SK-N-SH (cell line): ENCODE measurements at regions not wholly inside any gene's neighbourhood (a gene's known extent, or its start where the extent isn't known, plus 50 kb on each side); places are given as distances from the start of the nearest gene placed in this dataset.

Source experiments
- CTCF ChIA-PET: fragments of 300-600, 350-600 bp; formaldehyde crosslinking; extraction: SDS; loops from one replicate; lab custom pipeline; 2021; lab: Yijun Ruan, JAX
- POLR2A ChIA-PET: fragments of 350-600 bp; sonication (Branson Sonifier 250); formaldehyde crosslinking; extraction: SDS; loops from one replicate; lab custom pipeline; 2020; ENCODE audit warnings: antibody characterized with exemption, inconsistent platforms; lab: Yijun Ruan, JAX
- DNase-seq: peaks from one replicate; pipeline ENCODE4 v3.0.0; 2012
- H2AFZ ChIP-seq: fragments of 200-600 bp; sonication (generic); 2 replicates; pipeline ENCODE4 v1.8.1; 2016; ENCODE audit warnings: antibody characterized with exemption, mild to moderate bottlenecking, low read depth
- H3F3A ChIP-seq: fragments of 200-600 bp; sonication (generic); replicated peaks from 2 replicates; pipeline ENCODE3; 2016; ENCODE audit warnings: antibody characterized with exemption, mild to moderate bottlenecking; ENCODE audit not compliant: insufficient read depth
- H3K27ac ChIP-seq, 2 experiments: fragments of 200-500 bp in 1 of 2; fragments of 200-600 bp in 1 of 2; sonication (Bioruptor generic) in 1 of 2; sonication (generic), shearing (Covaris generic) in 1 of 2; 2 replicates each; pipeline versions ENCODE4 v1.5.1 to v1.6.1; 2014 to 2016; ENCODE audit warnings: low read depth in 2 of 2, inconsistent platforms in 1 of 2, low read length in 1 of 2, mild to moderate bottlenecking in 1 of 2, mixed read lengths in 1 of 2
- H3K27me3 ChIP-seq: fragments of 200-600 bp; sonication (generic), shearing (Covaris generic); 2 replicates; pipeline ENCODE4 v1.6.1; 2016; ENCODE audit warnings: mixed run types; ENCODE audit not compliant: insufficient read depth
- H3K36me3 ChIP-seq, 2 experiments: fragments of 200-500 bp in 1 of 2; fragments of 200-600 bp in 1 of 2; sonication (Bioruptor generic) in 1 of 2; sonication (generic) in 1 of 2; replicated peaks in 1 of 2; 2 replicates each; pipeline versions ENCODE3 to v1.5.1; 2014 to 2016; ENCODE audit warnings: low read length in 1 of 2, mild to moderate bottlenecking in 1 of 2; ENCODE audit not compliant: insufficient read depth in 2 of 2, control insufficient read depth in 1 of 2
- H3K4me1 ChIP-seq, 2 experiments: fragments of 200-500 bp in 1 of 2; fragments of 200-600 bp in 1 of 2; sonication (Bioruptor generic) in 1 of 2; sonication (generic), shearing (Covaris generic) in 1 of 2; 2 replicates each; pipeline versions ENCODE4 v1.5.1 to v1.6.1; 2014 to 2016; ENCODE audit warnings: low read depth in 1 of 2, low read length in 1 of 2, mixed run types in 1 of 2; ENCODE audit not compliant: insufficient read depth in 2 of 2, control insufficient read depth in 1 of 2
- H3K4me2 ChIP-seq: fragments of 200-600 bp; sonication (generic), shearing (Covaris generic); 2 replicates; pipeline ENCODE4 v1.6.1; 2017; ENCODE audit warnings: mixed run types
- H3K4me3 ChIP-seq, 2 experiments: fragments of 200-500 bp in 1 of 2; fragments of 200-600 bp in 1 of 2; sonication (Bioruptor generic) in 1 of 2; sonication (generic), shearing (Covaris generic) in 1 of 2; 2 replicates each; pipeline versions ENCODE4 v1.5.1 to v1.8.1; 2014 to 2016; ENCODE audit warnings: low read depth in 2 of 2, inconsistent platforms in 1 of 2, low read length in 1 of 2, mild to moderate bottlenecking in 1 of 2, mixed read lengths in 1 of 2, moderate library complexity in 1 of 2
- H3K79me2 ChIP-seq: fragments of 200-600 bp; sonication (generic); 2 replicates; pipeline ENCODE4 v1.8.1; 2017; ENCODE audit warnings: mild to moderate bottlenecking; ENCODE audit not compliant: insufficient read depth
- H3K9ac ChIP-seq: fragments of 200-600 bp; sonication (generic); 2 replicates; pipeline ENCODE4 v1.6.1; 2017; ENCODE audit warnings: mixed run types
- H3K9me2 ChIP-seq: fragments of 200-600 bp; sonication (generic); 2 replicates; pipeline ENCODE4 v1.6.1; 2017; ENCODE audit warnings: mixed run types
- H3K9me3 ChIP-seq: fragments of 200-600 bp; sonication (generic); 2 replicates; pipeline ENCODE4 v1.6.1; 2017; ENCODE audit warnings: mixed run types, mild to moderate bottlenecking, moderate library complexity
- H4K20me1 ChIP-seq: fragments of 200-600 bp; sonication (generic); 2 replicates; pipeline ENCODE4 v1.6.1; 2017; ENCODE audit warnings: mild to moderate bottlenecking, mixed run types; ENCODE audit not compliant: insufficient read depth
- CHD2 ChIP-seq: fragments of 150-350 bp; IDR thresholded peaks from 2 replicates; pipeline ENCODE4 v1.6.1; 2018; ENCODE audit warnings: low read length; ENCODE audit not compliant: partially characterized antibody
- ELF1 ChIP-seq: IDR thresholded peaks from 2 replicates; pipeline ENCODE4 v1.4.0; 2012
- EP300 ChIP-seq, 2 experiments: IDR thresholded peaks; 2 replicates each; pipeline versions ENCODE4 v1.4.0 to v1.6.1; 2012; ENCODE audit warnings: borderline replicate concordance in 1 of 2, low read depth in 1 of 2, low read length in 1 of 2
- FOSL2 ChIP-seq: IDR thresholded peaks from 2 replicates; pipeline ENCODE4 v1.4.0; 2012; ENCODE audit warnings: low read depth, mild to moderate bottlenecking, moderate library complexity, borderline replicate concordance
- FOXM1 ChIP-seq: IDR thresholded peaks from 2 replicates; pipeline ENCODE4 v1.4.0; 2012; ENCODE audit warnings: low read depth, mild to moderate bottlenecking
- JUND ChIP-seq: IDR thresholded peaks from 2 replicates; pipeline ENCODE4 v1.4.0; 2012
- MAX ChIP-seq: IDR thresholded peaks from 2 replicates; pipeline ENCODE4 v1.4.0; 2012; ENCODE audit warnings: low read depth
- MEF2A ChIP-seq: IDR thresholded peaks from 2 replicates; pipeline ENCODE4 v1.4.0; 2012; ENCODE audit warnings: low read depth, borderline replicate concordance
- NFIC ChIP-seq: IDR thresholded peaks from 2 replicates; pipeline ENCODE4 v1.4.0; 2012; ENCODE audit warnings: borderline replicate concordance
- NRF1 ChIP-seq: IDR thresholded peaks from 2 replicates; pipeline ENCODE4 v1.6.1; 2012; ENCODE audit warnings: low read depth, mild to moderate bottlenecking, low read length
- POLR2AphosphoS5 ChIP-seq: IDR thresholded peaks from 2 replicates; pipeline ENCODE4 v1.6.1; 2012; ENCODE audit warnings: low read depth, low read length
- RAD21 ChIP-seq: IDR thresholded peaks from 2 replicates; pipeline ENCODE4 v1.6.1; 2012; ENCODE audit warnings: mild to moderate bottlenecking, low read length
- RCOR1 ChIP-seq: fragments of 150-350 bp; IDR thresholded peaks from 2 replicates; pipeline ENCODE4 v1.6.1; 2017; ENCODE audit warnings: antibody characterized with exemption, low read length
- SIN3A ChIP-seq: IDR thresholded peaks from 2 replicates; pipeline ENCODE4 v1.6.1; 2012; ENCODE audit warnings: low read depth, mild to moderate bottlenecking, low read length, moderate library complexity, borderline replicate concordance
- TEAD4 ChIP-seq: IDR thresholded peaks from 2 replicates; pipeline ENCODE4 v1.4.0; 2012; ENCODE audit warnings: mild to moderate bottlenecking, borderline replicate concordance; ENCODE audit not compliant: insufficient read depth
- USF1 ChIP-seq: IDR thresholded peaks from 2 replicates; pipeline ENCODE4 v1.4.0; 2012; ENCODE audit warnings: low read depth, borderline replicate concordance
- USF2 ChIP-seq: fragments of 150-350 bp; IDR thresholded peaks from 2 replicates; pipeline ENCODE4 v1.6.1; 2017; ENCODE audit warnings: antibody characterized with exemption, low read length, low read depth, borderline replicate concordance
- ZBTB33 ChIP-seq: IDR thresholded peaks from 2 replicates; pipeline ENCODE4 v1.4.0; 2012; ENCODE audit warnings: low read depth, borderline replicate concordance
- WGBS: methylation state at CpG from one replicate; pipeline ENCODE4 v1.1.6; 2017; ENCODE audit warnings: low lambda C conversion rate; 5-methylcytosine and 5-hydroxymethylcytosine counted together

- H4K20me1 ChIP-seq: no peaks in the 10 kb centered on the region
- H3K79me2 ChIP-seq: no peaks in the 10 kb centered on the region; the same call in 1 of the 2 replicates
- CTCF ChIA-PET: no interaction called here
- DNase-seq: no peak
- H3F3A ChIP-seq: no peaks in the 10 kb centered on the region
- TF ChIP-seq JUND: no peak
- TF ChIP-seq NFIC: no peak
- TF ChIP-seq FOXM1: no peak
- TF ChIP-seq RCOR1: no peak
- no peak overlapping the region for H3K4me2 ChIP-seq
- H3K36me3 ChIP-seq: peaks cover 0 to 2% of the 10 kb centered on the region in 2 experiments
- no peak overlapping the region for H2AFZ ChIP-seq
- H3K4me1 ChIP-seq: no peaks in the 10 kb centered on the region
- no peak overlapping the region for H3K4me3 ChIP-seq
- H3K9me3 ChIP-seq: no peaks in the 10 kb centered on the region; the same call in 1 of the 2 replicates
- no peaks in the 10 kb centered on the region for H3K9me2 ChIP-seq
- 29% methylated on average over 3 of the region's 3 CpGs for WGBS
- POLR2A ChIA-PET: no interaction called here
- H3K27ac ChIP-seq: no peak overlapping the region
- no peaks in the 10 kb centered on the region for H3K27me3 ChIP-seq
- H3K9ac ChIP-seq: no peak overlapping the region
Measured at GRCh38 chr7:109213081-109213480, 643.4 kb downstream of the DNAJB9 start.

GRCh38 chr7:109215341-109215740 is 645.7 kb downstream of the DNAJB9 start:
- Histone ChIP-seq H3K4me3 (no peak overlapping the region), H2AFZ (no peak overlapping the region), H3K79me2 (no peaks in the 10 kb centered on the region; the same call in 1 of the 2 replicates), H3K9me2 (no peaks in the 10 kb centered on the region)
- POLR2A ChIA-PET: no interaction called here
- 16% methylated on average over 3 of the region's 3 CpGs for WGBS
- no peak for DNase-seq
- no peak for TF ChIP-seq ZBTB33
- no peak for TF ChIP-seq ELF1
- no peak for TF ChIP-seq SIN3A
- TF ChIP-seq, all 33 proteins: peak for 0
- Histone ChIP-seq H3K27me3 (no peaks in the 10 kb centered on the region), H3K4me2 (no peak overlapping the region), H3F3A (no peaks in the 10 kb centered on the region), H3K36me3 (peaks cover 0 to 2% of the 10 kb centered on the region in 2 experiments), H3K9ac (no peak overlapping the region), H3K4me1 (no peaks in the 10 kb centered on the region), H3K9me3 (no peaks in the 10 kb centered on the region; the same call in 1 of the 2 replicates), H3K27ac (no peak overlapping the region), H4K20me1 (no peaks in the 10 kb centered on the region)
- CTCF ChIA-PET: no interaction called here

- Histone ChIP-seq H3K4me1 (no peaks in the 10 kb centered on the region), H2AFZ (no peak overlapping the region), H3K9me2 (no peaks in the 10 kb centered on the region), H4K20me1 (no peaks in the 10 kb centered on the region), H3K4me3 (no peak overlapping the region), H3K79me2 (no peaks in the 10 kb centered on the region), H3K4me2 (no peak overlapping the region), H3K9me3 (peaks cover 6% of the 10 kb centered on the region; the same call in 1 of the 2 replicates), H3F3A (no peaks in the 10 kb centered on the region), H3K27ac (no peak overlapping the region), H3K9ac (no peak overlapping the region), H3K36me3 (no peaks in the 10 kb centered on the region), H3K27me3 (no peaks in the 10 kb centered on the region)
- WGBS: 14% methylated on average over 2 of the region's 2 CpGs
- no peak for DNase-seq
- ChIA-PET CTCF (interaction anchor here (0.9 to 2.5 kb wide), 2 partner anchors 9 to 18 kb away, joined by 3 to 6 read pairs; no protein-coding TSS in a partner anchor), POLR2A (no interaction called here)
- TF ChIP-seq RAD21 (no peak), TEAD4 (no peak), USF1 (no peak), FOXM1 (no peak), POLR2AphosphoS5 (no peak), ELF1 (no peak), EP300 (IDR thresholded peaks at IDR 0.05; ENCODE audit: borderline replicate concordance in 1 of 2, low read depth in 1 of 2, low read length in 1 of 2) (no peak), FOSL2 (no peak), CHD2 (no peak), USF2 (no peak), NFIC (no peak), MEF2A (no peak), NRF1 (no peak), JUND (no peak), MAX (no peak)
Measured at GRCh38 chr7:109224100-109224499, 654.4 kb downstream of the DNAJB9 start.
